ENCODE measurements at regions not wholly inside any gene's neighbourhood (a gene's known extent, or its start where the extent isn't known, plus 50 kb on each side); places are given as distances from the start of the nearest gene placed in this dataset.

- no peak overlapping the region for H3K27ac ChIP-seq
- H3K9me3 ChIP-seq = no peaks in the 10 kb centered on the region
- no peaks in the 10 kb centered on the region for H3K27me3 ChIP-seq (replicated peaks in 1 of 7)
- no peak overlapping the region for H3K4me3 ChIP-seq
- intact Hi-C loops (cut with DNase I; ENCODE audit: low total_unique reads) = no loop called here
- H3K36me3 ChIP-seq = no peaks in the 10 kb centered on the region
- WGBS, 5 donors = 29 to 46% (median 38%) methylated on average over 3 of the region's 3 CpGs
- no peak for DNase-seq
- no peaks in the 10 kb centered on the region for H3K4me1 ChIP-seq
- TF ChIP-seq POLR2A (IDR thresholded peaks at IDR 0.05) (no peak), CTCF (IDR thresholded peaks at IDR 0.05 in 8 of 11, conservative IDR thresholded peaks at IDR 0.05 in 3 of 11) (no peak), POLR2AphosphoS5 (IDR thresholded peaks at IDR 0.05) (no peak)
Measured at GRCh38 chrX:124534536-124534935, 188.2 kb downstream of the SH2D1A start.

DNA sequence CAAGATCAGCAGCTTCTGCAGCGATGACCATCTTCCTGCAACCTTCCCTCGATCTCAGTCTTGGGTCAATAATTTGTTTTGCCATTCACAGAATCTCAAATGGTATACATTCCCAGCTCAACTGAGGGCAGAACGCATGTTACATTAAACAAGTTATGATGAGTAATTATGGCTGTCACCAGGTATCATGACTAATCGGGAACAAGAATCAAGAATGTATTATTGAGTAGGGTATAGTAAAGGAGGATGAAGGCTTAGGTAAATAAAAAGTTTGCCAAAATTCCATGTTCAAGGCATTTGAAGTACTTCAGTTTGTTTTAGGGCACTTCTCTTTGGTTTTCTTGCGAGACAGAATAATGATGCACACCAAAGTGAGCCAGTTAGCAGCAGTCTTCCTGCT, 194.1 kb downstream of the SH2D1A start:
- Histone ChIP-seq H3K36me3 (no peaks in the 10 kb centered on the region), H3K27me3 (replicated peaks in 1 of 7) (no peaks in the 10 kb centered on the region), H3K9me3 (no peaks in the 10 kb centered on the region), H3K4me1 (no peaks in the 10 kb centered on the region), H3K27ac (no peak overlapping the region), H3K4me3 (no peak overlapping the region)
- DNase-seq = no peak
- WGBS, 5 donors = 80 to 96% (median 93%) methylated on average over 5 of the region's 5 CpGs
- TF ChIP-seq POLR2A (IDR thresholded peaks at IDR 0.05) = no peak
- TF ChIP-seq POLR2AphosphoS5 (IDR thresholded peaks at IDR 0.05) = no peak
- no peak for TF ChIP-seq CTCF (IDR thresholded peaks at IDR 0.05 in 8 of 11, conservative IDR thresholded peaks at IDR 0.05 in 3 of 11)
- intact Hi-C loops (cut with DNase I; ENCODE audit: low total_unique reads) = no loop called here

DNA sequence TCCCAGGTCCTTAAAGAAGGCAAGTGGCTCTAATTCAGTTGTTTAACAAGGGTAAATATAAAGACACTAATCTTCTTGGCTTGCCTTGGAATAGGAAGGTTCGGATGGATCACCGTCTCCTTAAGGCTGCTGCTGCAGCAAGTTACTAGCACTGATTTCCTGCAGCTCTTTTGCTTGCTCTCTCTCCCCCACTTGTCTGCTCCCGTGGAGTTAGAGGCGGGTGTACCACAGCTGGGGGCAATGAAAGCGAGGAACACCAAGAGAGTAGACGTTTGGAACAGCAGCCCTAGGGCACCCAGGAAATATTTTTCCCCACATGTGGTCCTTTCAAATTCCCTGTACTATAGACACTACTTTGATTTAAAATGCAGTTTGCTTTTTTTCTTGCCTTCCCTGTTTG, 202.2 kb downstream of the SH2D1A start:
- Histone ChIP-seq H3K4me3 (no peak overlapping the region), H3K27ac (no peak overlapping the region), H3K36me3 (no peaks in the 10 kb centered on the region), H3K4me1 (no peaks in the 10 kb centered on the region), H3K9me3 (no peaks in the 10 kb centered on the region), H3K27me3 (replicated peaks in 1 of 7) (no peaks in the 10 kb centered on the region)
- DNase-seq = no peak
- intact Hi-C loops (cut with DNase I; ENCODE audit: low total_unique reads) = no loop called here
- no peak for TF ChIP-seq CTCF (IDR thresholded peaks at IDR 0.05 in 8 of 11, conservative IDR thresholded peaks at IDR 0.05 in 3 of 11)
- no peak for TF ChIP-seq POLR2AphosphoS5 (IDR thresholded peaks at IDR 0.05)
- no peak for TF ChIP-seq POLR2A (IDR thresholded peaks at IDR 0.05)
- WGBS, 5 donors = 39 to 54% (median 48%) methylated on average over 4 to 6 of the region's 6 CpGs

DNA sequence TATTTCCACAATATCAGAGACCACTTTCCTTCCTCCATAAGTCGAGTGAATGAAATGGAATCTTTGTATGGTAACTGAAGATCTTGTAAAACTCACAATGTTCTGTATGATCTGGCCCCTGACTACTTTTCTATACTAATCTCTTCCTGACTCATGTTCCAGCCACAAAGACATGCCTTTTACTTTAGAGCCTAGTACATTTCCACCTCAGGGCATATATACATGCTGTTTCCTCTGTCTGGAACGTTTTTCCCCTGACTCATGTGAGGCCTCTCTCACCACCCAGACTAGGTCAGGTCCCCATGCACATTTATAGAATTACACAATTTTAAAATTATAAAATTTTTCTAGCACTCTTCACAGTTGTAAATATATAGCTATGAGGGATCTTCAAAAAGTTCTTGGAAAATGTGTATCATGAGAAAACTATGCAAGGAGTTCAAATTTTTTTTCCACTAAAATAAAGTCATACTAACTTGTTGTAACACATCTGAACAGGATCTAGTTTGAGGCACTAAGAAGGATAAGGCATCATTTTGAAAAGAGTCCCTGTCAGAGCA, 208.8 kb downstream of the SH2D1A start:
- H3K36me3 ChIP-seq = no peaks in the 10 kb centered on the region
- intact Hi-C loops (cut with DNase I; ENCODE audit: low total_unique reads) = no loop called here
- no peak overlapping the region for H3K4me3 ChIP-seq
- no peak overlapping the region for H3K27ac ChIP-seq
- no peaks in the 10 kb centered on the region for H3K9me3 ChIP-seq
- WGBS, 5 donors = 26 to 52% (median 37%) methylated on average over 2 of the region's 2 CpGs
- DNase-seq = no peak
- no peaks in the 10 kb centered on the region for H3K4me1 ChIP-seq
- TF ChIP-seq CTCF (IDR thresholded peaks at IDR 0.05 in 8 of 11, conservative IDR thresholded peaks at IDR 0.05 in 3 of 11) = no peak
- TF ChIP-seq POLR2A (IDR thresholded peaks at IDR 0.05) = no peak
- no peak for TF ChIP-seq POLR2AphosphoS5 (IDR thresholded peaks at IDR 0.05)
- H3K27me3 ChIP-seq (replicated peaks in 1 of 7) = no peaks in the 10 kb centered on the region
